KMS-11 (cell line): ENCODE measurements at regions not wholly inside any gene's neighbourhood (a gene's known extent, or its start where the extent isn't known, plus 50 kb on each side); places are given as distances from the start of the nearest gene placed in this dataset.

Experiments
- H2AFZ ChIP-seq: fragments of 200-600 bp; sonication (generic); 2 replicates; pipeline ENCODE4 v1.6.1; 2016; ENCODE audit warnings: antibody characterized with exemption, mixed run types, low read depth
- H3K27ac ChIP-seq: fragments of 200-600 bp; sonication (generic); 2 replicates; pipeline ENCODE4 v1.6.1; 2016; ENCODE audit warnings: mild to moderate bottlenecking, mixed run types
- H3K27me3 ChIP-seq: fragments of 200-600 bp; sonication (generic); 2 replicates; pipeline ENCODE4 v1.6.1; 2017; ENCODE audit warnings: mild to moderate bottlenecking, low read depth, mixed run types, moderate library complexity; ENCODE audit not compliant: insufficient read depth
- H3K36me3 ChIP-seq: fragments of 200-600 bp; sonication (generic); 2 replicates; pipeline ENCODE4 v1.6.1; 2017; ENCODE audit warnings: mild to moderate bottlenecking, mixed run types; ENCODE audit not compliant: insufficient read depth
- H3K4me1 ChIP-seq: fragments of 200-600 bp; sonication (generic); 2 replicates; pipeline ENCODE4 v1.6.1; 2016; ENCODE audit warnings: mild to moderate bottlenecking, low read depth, mixed run types; ENCODE audit not compliant: poor library complexity, severe bottlenecking
- H3K4me2 ChIP-seq: fragments of 200-600 bp; sonication (generic); 2 replicates; pipeline ENCODE4 v1.7.0; 2016; ENCODE audit warnings: mild to moderate bottlenecking, mixed run types
- H3K4me3 ChIP-seq: fragments of 200-600 bp; sonication (generic); IDR thresholded peaks from 2 replicates; pipeline ENCODE4 v1.6.1; 2017; ENCODE audit warnings: low read depth, low read length, mixed read lengths; ENCODE audit not compliant: insufficient read depth
- H3K79me2 ChIP-seq: fragments of 200-600 bp; sonication (generic); 2 replicates; pipeline ENCODE4 v1.6.1; 2016; ENCODE audit warnings: low read depth, mixed run types; ENCODE audit not compliant: insufficient read depth
- H3K9ac ChIP-seq: fragments of 200-600 bp; sonication (generic); 2 replicates; pipeline ENCODE4 v1.6.1; 2016; ENCODE audit warnings: mild to moderate bottlenecking, mixed run types
- H4K20me1 ChIP-seq: fragments of 200-600 bp; sonication (generic); 2 replicates; pipeline ENCODE4 v1.6.1; 2016; ENCODE audit warnings: mild to moderate bottlenecking, mixed run types; ENCODE audit not compliant: insufficient read depth
- CTCF ChIP-seq: fragments of 200-600 bp; sonication (generic); conservative IDR thresholded peaks from 2 replicates; pipeline ENCODE4 v1.6.1; 2017; ENCODE audit warnings: low read depth, mild to moderate bottlenecking, antibody characterized with exemption, low read length, moderate library complexity, mixed read lengths

- Histone ChIP-seq H3K27ac (no peak overlapping the region), H2AFZ (no peak overlapping the region), H3K27me3 (peaks cover 18% of the 10 kb centered on the region), H3K4me2 (no peak overlapping the region), H4K20me1 (no peaks in the 10 kb centered on the region), H3K79me2 (no peaks in the 10 kb centered on the region), H3K9ac (no peak overlapping the region), H3K4me1 (no peaks in the 10 kb centered on the region), H3K36me3 (no peaks in the 10 kb centered on the region), H3K4me3 (no peak overlapping the region)
- no peak for TF ChIP-seq CTCF
These were observed 148.0 kb downstream of the ASB1 start for GRCh38 chr2:238574490-238575271.

- H3K27me3 ChIP-seq: peaks cover 18% of the 10 kb centered on the region
- no peak overlapping the region for H3K27ac ChIP-seq
- no peaks in the 10 kb centered on the region for H3K36me3 ChIP-seq
- no peak overlapping the region for H3K4me2 ChIP-seq
- no peak for TF ChIP-seq CTCF
- no peaks in the 10 kb centered on the region for H3K4me1 ChIP-seq
- H3K9ac ChIP-seq: no peak overlapping the region
- no peaks in the 10 kb centered on the region for H3K79me2 ChIP-seq
- no peaks in the 10 kb centered on the region for H4K20me1 ChIP-seq
- no peak overlapping the region for H2AFZ ChIP-seq
- no peak overlapping the region for H3K4me3 ChIP-seq
These were observed 149.9 kb downstream of the ASB1 start for GRCh38 chr2:238576674-238577073.

GRCh38 chr2:238578256-238578655, 151.5 kb downstream of the ASB1 start:
- no peaks in the 10 kb centered on the region for H3K36me3 ChIP-seq
- no peak overlapping the region for H3K4me3 ChIP-seq
- H3K27me3 ChIP-seq: peaks cover 18% of the 10 kb centered on the region
- H4K20me1 ChIP-seq: no peaks in the 10 kb centered on the region
- no peak overlapping the region for H3K27ac ChIP-seq
- H3K9ac ChIP-seq: no peak overlapping the region
- H3K4me1 ChIP-seq: no peaks in the 10 kb centered on the region
- no peak overlapping the region for H2AFZ ChIP-seq
- H3K79me2 ChIP-seq: no peaks in the 10 kb centered on the region
- TF ChIP-seq CTCF: no peak
- no peak overlapping the region for H3K4me2 ChIP-seq

GRCh38 chr2:238580486-238580885, 153.8 kb downstream of the ASB1 start:
- no peak for TF ChIP-seq CTCF
- H3K4me2 ChIP-seq: no peak overlapping the region
- H3K27me3 ChIP-seq: peaks cover 8% of the 10 kb centered on the region; the same call in 1 of the 2 replicates
- H2AFZ ChIP-seq: no peak overlapping the region
- no peak overlapping the region for H3K9ac ChIP-seq
- no peak overlapping the region for H3K27ac ChIP-seq
- H3K79me2 ChIP-seq: no peaks in the 10 kb centered on the region
- H3K36me3 ChIP-seq: no peaks in the 10 kb centered on the region
- no peak overlapping the region for H3K4me3 ChIP-seq
- no peaks in the 10 kb centered on the region for H4K20me1 ChIP-seq
- no peaks in the 10 kb centered on the region for H3K4me1 ChIP-seq
